Body of pancreas (tissue), 4 donors: ENCODE measurements at regions not wholly inside any gene's neighbourhood (a gene's known extent, or its start where the extent isn't known, plus 50 kb on each side); places are given as distances from the start of the nearest gene placed in this dataset.

Experiments
- ATAC-seq: fragments of 150-250 bp; one replicate; pipeline ENCODE4 v1.9.1; 2016
- DNase-seq, 4 donors: peaks; one replicate each; pipeline ENCODE4 v3.0.0-alpha.2; 2019
- H3K27ac ChIP-seq, 4 donors: fragments of 200-600 bp; sonication (generic); 1 replicate in 3 of 4; 2 replicates in 1 of 4; pipeline versions ENCODE4 v1.5.1 to v1.6.1; 2016 to 2019; ENCODE audit warnings: mild to moderate bottlenecking in 1 of 4, mixed read lengths in 1 of 4, moderate library complexity in 1 of 4
- H3K27me3 ChIP-seq, 2 donors: fragments of 200-600 bp; sonication (generic); one replicate each; pipeline ENCODE4 v1.6.0; 2016; ENCODE audit warnings: mild to moderate bottlenecking in 1 of 2
- H3K36me3 ChIP-seq, 2 donors: fragments of 200-600 bp; sonication (generic); replicated peaks in 1 of 2; 2 replicates each; pipeline ENCODE4 v1.5.1; 2016; ENCODE audit warnings: low read depth in 2 of 2; ENCODE audit not compliant: insufficient read depth in 1 of 2
- H3K4me1 ChIP-seq: fragments of 200-600 bp; sonication (generic); one replicate; pipeline ENCODE4 v1.6.0; 2016
- H3K4me3 ChIP-seq, 2 donors: fragments of 200-600 bp; sonication (generic); 1 replicate in 1 of 2; 2 replicates in 1 of 2; pipeline ENCODE4 v1.5.1; 2016 to 2019
- H3K9me3 ChIP-seq, 3 donors: fragments of 200-600 bp; sonication (generic); 1 replicate in 2 of 3; 2 replicates in 1 of 3; pipeline ENCODE4 v1.5.1; 2016
- POLR2A ChIP-seq, 3 donors: fragments of 450-650 bp; IDR thresholded peaks; one replicate each; pipeline ENCODE4 v1.6.1; 2016; ENCODE audit warnings: antibody characterized with exemption in 3 of 3, mild to moderate bottlenecking in 2 of 3
- WGBS, 2 donors: methylation state at CpG; one replicate each; pipeline ENCODE4 v1.1.5; 2017; 5-methylcytosine and 5-hydroxymethylcytosine counted together
- intact Hi-C: fragments of 100-400 bp; cut with DNase I; formaldehyde crosslinking; loops from one replicate; pipeline ENCODE4 v1.15.1; 2023
- TF ChIP-seq, protein P1 (sequence below), 7 experiments: fragments of 450-650 bp in 4 of 7; fragments of 200-600 bp in 3 of 7; sonication (generic) in 3 of 7; IDR thresholded peaks; one replicate each; pipeline ENCODE4 v1.5.1; 2016 to 2019; ENCODE audit warnings: antibody characterized with exemption in 7 of 7

DNA sequence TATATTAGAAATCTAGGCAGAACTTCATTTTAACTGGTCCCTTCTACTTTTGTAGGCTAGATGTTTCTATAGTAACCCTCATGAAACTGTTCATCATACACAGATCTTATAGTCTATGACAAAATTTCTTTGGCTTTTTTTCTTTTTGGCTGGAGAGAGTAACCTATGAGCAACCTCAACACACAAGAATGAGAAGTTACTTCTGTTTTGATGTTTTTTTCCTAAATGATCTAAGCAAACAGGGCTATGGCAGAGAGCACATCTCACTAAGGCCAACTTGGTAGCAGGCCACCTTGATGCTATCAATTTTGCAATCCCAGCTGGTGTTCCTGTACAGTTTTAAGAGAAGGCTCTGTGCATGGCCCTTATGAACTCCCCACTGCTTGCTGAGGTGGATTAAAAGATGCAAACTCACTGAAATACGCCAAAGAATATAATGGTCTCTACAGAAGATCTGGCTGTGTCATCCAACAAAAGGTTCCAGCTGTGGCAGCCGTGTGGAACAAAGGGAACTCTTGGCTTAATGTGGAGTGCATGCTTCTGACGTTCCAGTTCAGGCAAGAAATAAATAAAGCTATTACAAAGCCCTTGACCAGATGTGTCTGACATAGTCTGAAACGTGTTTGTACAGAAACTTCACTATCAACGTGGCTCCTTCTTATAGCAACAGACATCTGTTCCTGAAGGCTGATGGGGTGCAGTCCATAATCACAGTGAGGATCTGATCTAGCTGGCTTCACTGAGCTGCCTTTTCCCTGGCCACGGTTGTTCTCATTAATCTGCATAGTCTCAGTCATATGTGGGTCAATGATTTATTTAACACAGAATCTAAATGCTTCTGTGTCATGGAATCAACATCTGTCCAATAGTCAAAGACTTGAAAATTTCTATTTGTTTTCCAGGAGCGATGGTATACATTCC, 481.1 kb downstream of the BMP2 start:
- H3K9me3 ChIP-seq, result no peaks in the 10 kb centered on the region
- no peaks in the 10 kb centered on the region for H3K36me3 ChIP-seq
- no peak overlapping the region for H3K4me3 ChIP-seq
- H3K27me3 ChIP-seq, result no peaks in the 10 kb centered on the region
- intact Hi-C loops, result no loop called here
- H3K4me1 ChIP-seq, result no peaks in the 10 kb centered on the region
- no peak for TF ChIP-seq POLR2A (IDR thresholded peaks at IDR 0.05)
- TF ChIP-seq, protein P1, sequence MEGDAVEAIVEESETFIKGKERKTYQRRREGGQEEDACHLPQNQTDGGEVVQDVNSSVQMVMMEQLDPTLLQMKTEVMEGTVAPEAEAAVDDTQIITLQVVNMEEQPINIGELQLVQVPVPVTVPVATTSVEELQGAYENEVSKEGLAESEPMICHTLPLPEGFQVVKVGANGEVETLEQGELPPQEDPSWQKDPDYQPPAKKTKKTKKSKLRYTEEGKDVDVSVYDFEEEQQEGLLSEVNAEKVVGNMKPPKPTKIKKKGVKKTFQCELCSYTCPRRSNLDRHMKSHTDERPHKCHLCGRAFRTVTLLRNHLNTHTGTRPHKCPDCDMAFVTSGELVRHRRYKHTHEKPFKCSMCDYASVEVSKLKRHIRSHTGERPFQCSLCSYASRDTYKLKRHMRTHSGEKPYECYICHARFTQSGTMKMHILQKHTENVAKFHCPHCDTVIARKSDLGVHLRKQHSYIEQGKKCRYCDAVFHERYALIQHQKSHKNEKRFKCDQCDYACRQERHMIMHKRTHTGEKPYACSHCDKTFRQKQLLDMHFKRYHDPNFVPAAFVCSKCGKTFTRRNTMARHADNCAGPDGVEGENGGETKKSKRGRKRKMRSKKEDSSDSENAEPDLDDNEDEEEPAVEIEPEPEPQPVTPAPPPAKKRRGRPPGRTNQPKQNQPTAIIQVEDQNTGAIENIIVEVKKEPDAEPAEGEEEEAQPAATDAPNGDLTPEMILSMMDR (IDR thresholded peaks at IDR 0.05), result no peak
- WGBS, 2 donors, result 27 to 32% methylated on average over 7 of the region's 7 CpGs
- DNase-seq, result no peak
- H3K27ac ChIP-seq, result no peak overlapping the region
- no peak for ATAC-seq

DNA sequence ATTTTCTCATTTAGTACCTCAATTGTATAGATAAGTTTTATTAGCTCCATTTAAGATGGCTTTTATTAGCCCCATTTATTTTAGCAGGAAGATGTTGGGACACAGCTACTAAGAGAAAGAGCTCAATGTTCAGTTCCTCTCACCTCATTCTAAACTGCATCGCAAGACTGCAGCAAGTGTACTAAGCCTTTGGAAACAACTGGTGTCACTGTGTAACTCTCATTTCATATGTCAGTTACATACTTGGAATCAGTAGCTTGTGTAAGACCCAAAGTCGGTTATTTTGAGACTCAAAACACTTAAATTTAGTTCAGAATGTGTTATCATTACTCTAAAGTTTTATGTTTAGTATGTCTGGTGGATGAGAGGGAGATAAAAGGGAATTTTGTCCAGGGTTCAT, 482.9 kb downstream of the BMP2 start:
- H3K9me3 ChIP-seq, result no peaks in the 10 kb centered on the region
- H3K4me3 ChIP-seq, result no peak overlapping the region
- no peaks in the 10 kb centered on the region for H3K4me1 ChIP-seq
- DNase-seq (no peak), ATAC-seq (no peak)
- no peaks in the 10 kb centered on the region for H3K27me3 ChIP-seq
- H3K27ac ChIP-seq, result no peak overlapping the region
- no peak for TF ChIP-seq POLR2A (IDR thresholded peaks at IDR 0.05)
- TF ChIP-seq, protein P1 (IDR thresholded peaks at IDR 0.05), result no peak
- WGBS, 2 donors, result 67 to 68% methylated on average over 2 of the region's 2 CpGs
- H3K36me3 ChIP-seq, result no peaks in the 10 kb centered on the region
- intact Hi-C loops, result no loop called here

DNA sequence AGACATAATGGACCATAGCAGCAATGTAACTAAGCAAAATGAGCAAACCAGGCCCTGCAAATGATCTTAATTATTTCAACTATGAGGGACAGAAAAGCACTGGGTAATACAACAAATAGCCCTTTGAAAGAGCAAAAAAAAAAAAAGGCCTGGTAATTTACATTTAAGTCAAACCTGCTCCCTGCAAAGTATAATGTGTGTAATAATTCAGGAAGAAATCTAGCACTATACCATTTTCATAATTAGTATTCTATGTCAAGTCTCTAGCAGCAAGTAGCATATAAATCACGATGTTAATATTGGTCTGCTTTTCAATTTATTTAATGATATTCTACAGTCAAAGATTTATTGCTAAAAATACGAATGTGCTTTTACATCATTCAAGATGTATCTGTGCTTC, 489.6 kb downstream of the BMP2 start:
- H3K4me3 ChIP-seq, result no peak overlapping the region
- 63 to 69% methylated on average over 2 of the region's 2 CpGs for WGBS, 2 donors
- H3K4me1 ChIP-seq, result no peaks in the 10 kb centered on the region
- no peaks in the 10 kb centered on the region for H3K36me3 ChIP-seq
- H3K27ac ChIP-seq, result no peak overlapping the region
- intact Hi-C loops, result no loop called here
- ATAC-seq, result no peak
- DNase-seq, result no peak
- TF ChIP-seq, protein P1 (IDR thresholded peaks at IDR 0.05), result no peak
- TF ChIP-seq POLR2A (IDR thresholded peaks at IDR 0.05), result no peak
- no peaks in the 10 kb centered on the region for H3K27me3 ChIP-seq
- H3K9me3 ChIP-seq, result no peaks in the 10 kb centered on the region

DNA sequence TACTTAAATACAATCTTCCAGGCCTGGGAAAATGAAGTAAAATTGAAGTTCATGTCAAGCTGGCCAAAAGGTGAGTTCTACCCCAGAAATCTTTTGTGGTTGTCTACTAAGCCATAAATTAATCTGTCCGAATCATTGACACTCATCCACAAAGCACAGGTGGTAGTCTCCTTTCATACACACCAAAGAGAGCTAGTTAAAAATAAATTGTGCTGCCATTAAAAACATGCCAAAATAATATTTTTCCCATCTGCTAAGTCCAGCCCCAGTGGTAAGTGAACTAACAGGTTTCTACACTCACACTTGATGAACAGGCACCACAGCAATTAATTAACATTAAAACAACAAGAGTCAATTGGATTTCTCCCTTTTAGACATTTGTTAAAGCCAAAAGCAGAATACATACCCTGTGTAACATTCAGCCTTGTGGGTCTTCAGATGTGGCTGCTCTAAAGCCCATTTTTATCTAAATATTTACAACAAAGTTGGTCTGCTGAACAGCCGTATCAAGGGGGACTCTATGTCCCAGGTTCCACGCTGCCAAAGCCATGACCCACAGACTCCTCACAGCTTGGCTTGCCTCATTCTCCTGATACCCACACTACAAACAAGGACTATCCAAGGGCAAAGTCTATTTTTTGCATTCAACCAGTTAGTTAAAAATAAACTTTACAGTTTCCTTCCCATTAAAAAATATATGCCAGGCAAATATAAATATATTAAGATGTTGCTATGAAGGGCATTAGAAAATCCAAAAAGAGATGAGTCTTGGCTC, 490.4 kb downstream of the BMP2 start:
- TF ChIP-seq, protein P1 (IDR thresholded peaks at IDR 0.05), result no peak
- Histone ChIP-seq H3K36me3 (no peaks in the 10 kb centered on the region), H3K27me3 (no peaks in the 10 kb centered on the region), H3K4me3 (no peak overlapping the region), H3K4me1 (no peaks in the 10 kb centered on the region), H3K9me3 (no peaks in the 10 kb centered on the region), H3K27ac (no peak overlapping the region)
- DNase-seq (no peak), ATAC-seq (no peak)
- WGBS, 2 donors, result 43% methylated on average over 3 of the region's 3 CpGs
- intact Hi-C loops, result no loop called here
